Endothelial cell of umbilical vein (primary cell): ENCODE measurements at regions not wholly inside any gene's neighbourhood (a gene's known extent, or its start where the extent isn't known, plus 50 kb on each side); places are given as distances from the start of the nearest gene placed in this dataset.

Experiments used
- BruUV-seq: library from RNA; stranded (reverse); fragments of 400-500 nt; replicated peaks from 2 replicates; lab custom pipeline; 2021; lab: Mats Ljungman, UMichigan
- CTCF ChIA-PET: fragments of 300-600, 350-600 bp; sonication (Branson Sonifier 250); formaldehyde crosslinking; loops from one replicate; lab custom pipeline; 2021; ENCODE audit warnings: antibody characterized with exemption, inconsistent platforms; lab: Charles Lee
- POLR2A ChIA-PET: fragments of 300-600, 350-600 bp; sonication (Branson Sonifier 250); formaldehyde crosslinking; loops from one replicate; lab custom pipeline; 2021; ENCODE audit warnings: antibody characterized with exemption, inconsistent platforms; lab: Charles Lee
- DNase-seq: peaks from one replicate; pipeline ENCODE4 v3.0.0-alpha.2; 2011; ENCODE audit warnings: low read depth, low spot score
- FAIRE-seq: peaks from 2 replicates; lab custom pipeline; 2011; peaks lifted over from hg19 to GRCh38; lab: Jason Lieb, UNC
- H2AFZ ChIP-seq: 2 replicates; pipeline ENCODE4 v1.6.0; 2012; ENCODE audit warnings: low read depth, low read length, control low read depth, inconsistent platforms
- H3K27ac ChIP-seq: 2 replicates; pipeline ENCODE4 v1.5.1; 2011; ENCODE audit warnings: low read depth, mild to moderate bottlenecking, control low read depth, low read length, moderate library complexity; ENCODE audit not compliant: insufficient read depth
- H3K27me3 ChIP-seq, 2 experiments: 2 replicates each; pipeline versions ENCODE4 v1.6.0 to v1.6.1; 2011; ENCODE audit warnings: low read length in 2 of 2, mixed read lengths in 1 of 2; ENCODE audit not compliant: control insufficient read depth in 2 of 2, insufficient read depth in 2 of 2
- H3K36me3 ChIP-seq, 2 experiments: 2 replicates in 1 of 2; 3 replicates in 1 of 2; pipeline ENCODE4 v1.5.1; 2011; ENCODE audit warnings: low read length in 2 of 2, mild to moderate bottlenecking in 1 of 2, moderate library complexity in 1 of 2; ENCODE audit not compliant: control insufficient read depth in 2 of 2, insufficient read depth in 2 of 2; ENCODE audit errors: extremely low read depth in 1 of 2
- H3K4me1 ChIP-seq: 3 replicates; pipeline ENCODE4 v1.5.1; 2011; ENCODE audit warnings: mild to moderate bottlenecking, low read length; ENCODE audit not compliant: control insufficient read depth, insufficient read depth; ENCODE audit errors: extremely low read depth
- H3K4me2 ChIP-seq: 2 replicates; pipeline ENCODE4 v1.6.1; 2011; ENCODE audit warnings: low read length, control low read depth, mixed read lengths; ENCODE audit not compliant: insufficient read depth
- H3K4me3 ChIP-seq, 3 experiments: fragments of 200-600 bp in 1 of 3; sonication (generic), shearing (Covaris generic) in 1 of 3; replicated peaks in 1 of 3; 2 replicates each; pipeline ENCODE4 v1.5.1; 2011 to 2016; ENCODE audit warnings: control low read depth in 3 of 3, low read length in 3 of 3, mild to moderate bottlenecking in 2 of 3, inconsistent platforms in 1 of 3, low read depth in 1 of 3, moderate library complexity in 1 of 3; ENCODE audit not compliant: insufficient read depth in 1 of 3
- H3K79me2 ChIP-seq: 2 replicates; pipeline ENCODE4 v1.6.0; 2012; ENCODE audit warnings: low read length, inconsistent platforms; ENCODE audit not compliant: control insufficient read depth, insufficient read depth
- H3K9ac ChIP-seq: replicated peaks from 2 replicates; pipeline ENCODE3; 2011; ENCODE audit warnings: low read length, control low read depth; ENCODE audit not compliant: insufficient read depth; ENCODE audit errors: extremely low read depth
- H3K9me1 ChIP-seq: replicated peaks from 3 replicates; pipeline ENCODE4 v1.6.0; 2011; ENCODE audit warnings: mild to moderate bottlenecking, low read length; ENCODE audit not compliant: control insufficient read depth, insufficient read depth; ENCODE audit errors: extremely low read depth
- H3K9me3 ChIP-seq: replicated peaks from 2 replicates; pipeline ENCODE4 v1.5.1; 2012; ENCODE audit warnings: low read length, inconsistent platforms; ENCODE audit not compliant: control insufficient read depth, insufficient read depth
- H4K20me1 ChIP-seq: replicated peaks from 2 replicates; pipeline ENCODE3; 2011; ENCODE audit warnings: mild to moderate bottlenecking, low read length; ENCODE audit not compliant: control insufficient read depth, insufficient read depth; ENCODE audit errors: extremely low read depth
- EZH2 ChIP-seq: IDR thresholded peaks from 2 replicates; pipeline ENCODE4 v1.6.1; 2012; ENCODE audit warnings: borderline replicate concordance, low read depth, mild to moderate bottlenecking, moderate library complexity, low read length, inconsistent platforms; ENCODE audit not compliant: severe bottlenecking
- FOS ChIP-seq: IDR thresholded peaks from 2 replicates; pipeline ENCODE4 v1.6.1; 2011; ENCODE audit warnings: mild to moderate bottlenecking, low read length, moderate library complexity, borderline replicate concordance; ENCODE audit not compliant: insufficient read depth
- GATA2 ChIP-seq: IDR thresholded peaks from 2 replicates; pipeline ENCODE4 v1.7.0; 2011; ENCODE audit warnings: low read depth, mild to moderate bottlenecking, moderate library complexity, mixed read lengths, low read length; ENCODE audit not compliant: insufficient read length, insufficient read depth
- JUN ChIP-seq: IDR thresholded peaks from 2 replicates; pipeline ENCODE4 v1.6.1; 2011; ENCODE audit warnings: borderline replicate concordance, low read depth; ENCODE audit not compliant: insufficient read length, insufficient read depth
- MYC ChIP-seq: IDR thresholded peaks from one replicate; pipeline ENCODE4 v1.6.1; 2011; ENCODE audit warnings: mild to moderate bottlenecking, low read depth, low read length
- POLR2A ChIP-seq: IDR thresholded peaks from 2 replicates; pipeline ENCODE4 v1.6.1; 2012; ENCODE audit warnings: low read depth, mild to moderate bottlenecking, control low read depth, low read length
- POLR2AphosphoS5 ChIP-seq: IDR thresholded peaks from 2 replicates; pipeline ENCODE4 v1.6.1; 2012; ENCODE audit warnings: low read depth, mild to moderate bottlenecking, control low read depth, low read length, moderate library complexity; ENCODE audit not compliant: insufficient read depth
- dilution Hi-C: fragments of 300-500 bp; cut with MboI; formaldehyde crosslinking; loops from one replicate; pipeline ENCODE4 v1.15.0; 2019; ENCODE audit warnings: low sequenced_read_pairs; ENCODE audit not compliant: extremely low pct_ligation_motif_present
- intact Hi-C: fragments of 100-400 bp; cut with micrococcal nuclease; formaldehyde crosslinking; loops from one replicate; pipeline ENCODE4 v1.10.0; 2022
- TF ChIP-seq, protein P1 (sequence below): IDR thresholded peaks from 2 replicates; pipeline ENCODE4 v1.6.1; 2011; ENCODE audit not compliant: insufficient read depth, insufficient read length
- TF ChIP-seq, protein P2 (sequence below), 2 donors: IDR thresholded peaks; 1 replicate in 1 of 2; 2 replicates in 1 of 2; pipeline ENCODE4 v1.5.1; 2011; ENCODE audit warnings: low read length in 2 of 2, mild to moderate bottlenecking in 2 of 2, moderate library complexity in 2 of 2, control low read depth in 1 of 2, inconsistent platforms in 1 of 2, low read depth in 1 of 2; ENCODE audit not compliant: insufficient read depth in 1 of 2; ENCODE audit errors: extremely low read depth in 1 of 2

DNA sequence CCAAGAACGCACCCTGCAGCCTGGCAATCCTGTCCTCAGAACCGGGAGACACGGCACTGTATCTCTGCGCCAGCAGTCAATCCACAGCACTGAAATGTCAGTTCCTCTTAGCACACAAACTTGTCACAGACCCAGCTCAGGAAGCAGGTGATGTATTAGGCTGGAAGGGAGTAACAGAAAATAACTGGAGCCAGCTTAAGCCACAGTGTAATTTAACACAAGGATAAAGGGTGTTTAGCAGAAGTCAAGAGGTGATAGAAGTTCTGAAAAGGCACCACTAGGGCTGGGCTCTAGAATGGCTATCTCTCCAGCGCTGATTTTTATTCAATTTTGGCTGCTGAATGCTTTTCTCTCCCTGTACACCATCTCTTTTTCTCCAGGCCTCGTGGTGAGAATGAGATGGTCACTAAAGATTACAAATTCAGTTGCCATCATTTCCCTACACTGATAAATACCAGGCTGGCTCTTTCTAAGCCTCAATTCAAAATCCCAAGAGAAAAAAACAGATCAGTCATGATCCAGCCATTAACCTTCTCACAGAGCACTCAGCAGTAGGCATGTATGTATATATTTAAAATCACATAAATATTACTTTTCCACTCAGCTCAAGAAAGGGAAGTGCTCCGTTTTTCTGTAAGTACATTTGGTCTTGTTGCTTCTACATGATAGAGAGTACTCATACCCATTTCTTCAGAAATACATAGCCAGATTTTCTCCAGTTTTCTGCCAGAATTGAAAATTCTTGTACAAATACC lies 102.7 kb upstream of the PRSS1 start:
- Histone ChIP-seq H3K9me1 (no peaks in the 10 kb centered on the region), H4K20me1 (no peaks in the 10 kb centered on the region), H3K27me3 (peaks cover 16 to 34% of the 10 kb centered on the region in 2 experiments), H3K36me3 (no peaks in the 10 kb centered on the region), H3K4me3 (no peak overlapping the region), H3K4me1 (no peaks in the 10 kb centered on the region), H3K9me3 (no peaks in the 10 kb centered on the region), H3K27ac (no peak overlapping the region), H2AFZ (no peak overlapping the region), H3K4me2 (no peak overlapping the region), H3K79me2 (no peaks in the 10 kb centered on the region), H3K9ac (no peak overlapping the region)
- POLR2A ChIA-PET = no interaction called here
- no peak for FAIRE-seq
- dilution Hi-C loops = no loop called here
- TF ChIP-seq, protein P1, sequence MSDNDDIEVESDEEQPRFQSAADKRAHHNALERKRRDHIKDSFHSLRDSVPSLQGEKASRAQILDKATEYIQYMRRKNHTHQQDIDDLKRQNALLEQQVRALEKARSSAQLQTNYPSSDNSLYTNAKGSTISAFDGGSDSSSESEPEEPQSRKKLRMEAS = no peak
- TF ChIP-seq, protein P2, sequence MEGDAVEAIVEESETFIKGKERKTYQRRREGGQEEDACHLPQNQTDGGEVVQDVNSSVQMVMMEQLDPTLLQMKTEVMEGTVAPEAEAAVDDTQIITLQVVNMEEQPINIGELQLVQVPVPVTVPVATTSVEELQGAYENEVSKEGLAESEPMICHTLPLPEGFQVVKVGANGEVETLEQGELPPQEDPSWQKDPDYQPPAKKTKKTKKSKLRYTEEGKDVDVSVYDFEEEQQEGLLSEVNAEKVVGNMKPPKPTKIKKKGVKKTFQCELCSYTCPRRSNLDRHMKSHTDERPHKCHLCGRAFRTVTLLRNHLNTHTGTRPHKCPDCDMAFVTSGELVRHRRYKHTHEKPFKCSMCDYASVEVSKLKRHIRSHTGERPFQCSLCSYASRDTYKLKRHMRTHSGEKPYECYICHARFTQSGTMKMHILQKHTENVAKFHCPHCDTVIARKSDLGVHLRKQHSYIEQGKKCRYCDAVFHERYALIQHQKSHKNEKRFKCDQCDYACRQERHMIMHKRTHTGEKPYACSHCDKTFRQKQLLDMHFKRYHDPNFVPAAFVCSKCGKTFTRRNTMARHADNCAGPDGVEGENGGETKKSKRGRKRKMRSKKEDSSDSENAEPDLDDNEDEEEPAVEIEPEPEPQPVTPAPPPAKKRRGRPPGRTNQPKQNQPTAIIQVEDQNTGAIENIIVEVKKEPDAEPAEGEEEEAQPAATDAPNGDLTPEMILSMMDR (IDR thresholded peaks at IDR 0.05; ENCODE audit: extremely low read depth in 1 of 2, insufficient read depth in 1 of 2, low read depth in 1 of 2, low read length in 2 of 2) = no peak
- no peak for TF ChIP-seq MYC
- no peak for TF ChIP-seq POLR2AphosphoS5
- TF ChIP-seq JUN = no peak
- TF ChIP-seq GATA2 = no peak
- TF ChIP-seq POLR2A = no peak
- TF ChIP-seq FOS = no peak
- no peak for TF ChIP-seq EZH2
- BruUV-seq = no TSS peak
- CTCF ChIA-PET = interaction anchor here (0.8 to 1.1 kb wide), 2 partner anchors 9 to 140 kb away, joined by 3 read pairs; no protein-coding TSS in a partner anchor
- DNase-seq = no peak
- intact Hi-C loops = loop anchor here (5.0 kb wide), 1 partner anchor 181 kb away; no protein-coding TSS in a partner anchor
